ENCODE measurements at regions not wholly inside any gene's neighbourhood (a gene's known extent, or its start where the extent isn't known, plus 50 kb on each side); places are given as distances from the start of the nearest gene placed in this dataset.

- TF ChIP-seq RBBP5 (IDR thresholded peaks at IDR 0.05; ENCODE audit: borderline replicate concordance, low read depth, low read length) (no peak), CBX5 (IDR thresholded peaks at IDR 0.05; ENCODE audit: low read depth, low read length) (no peak)
Measured at GRCh38 chr2:37529830-37530415, 141.5 kb downstream of the CDC42EP3 start (continued).

All from H1 (cell line).